Activated CD4-positive, alpha-beta T cell treated with anti-CD3 and anti-CD28 coated beads, Interleukin-2, amount 50 U/mL, for 4 hours (primary cell): ENCODE measurements at regions not wholly inside any gene's neighbourhood (a gene's known extent, or its start where the extent isn't known, plus 50 kb on each side); places are given as distances from the start of the nearest gene placed in this dataset.
"Not testable (repeated sequence)": the region's sequence is repeated elsewhere in the genome, so short reads cannot be mapped to it uniquely, and the experiment has no call there.

Experiments
- DNase-seq, 2 experiments: peaks; one replicate each; pipeline ENCODE4 v3.0.0-alpha.2; 2020

GRCh38 chr18:40179729-40180461 is 1775.1 kb upstream of the PIK3C3 start:
- DNase-seq = no peak

- DNase-seq = no peak
These were observed 1787.0 kb upstream of the PIK3C3 start for GRCh38 chr18:40168026-40168425.

GRCh38 chr18:40163254-40163653 is 1791.8 kb upstream of the PIK3C3 start:
- DNase-seq = no peak

- DNase-seq = no peak
These were observed 1794.7 kb upstream of the PIK3C3 start for GRCh38 chr18:40160361-40160760.

- no peak for DNase-seq
These were observed 1795.7 kb upstream of the PIK3C3 start for GRCh38 chr18:40159141-40160017.

- no peak for DNase-seq
These were observed 1797.9 kb upstream of the PIK3C3 start for GRCh38 chr18:40157120-40157519.

GRCh38 chr18:40152859-40153258 is 1802.2 kb upstream of the PIK3C3 start:
- no peak for DNase-seq

GRCh38 chr18:40148960-40149359 is 1806.1 kb upstream of the PIK3C3 start:
- DNase-seq = no peak

- no peak for DNase-seq
These were observed 1821.8 kb upstream of the PIK3C3 start for GRCh38 chr18:40133253-40133652.

GRCh38 chr18:40132438-40132837 is 1822.6 kb upstream of the PIK3C3 start:
- not testable (repeated sequence) for DNase-seq

- DNase-seq = no peak
These were observed 1830.9 kb upstream of the PIK3C3 start for GRCh38 chr18:40124107-40124506.

- no peak for DNase-seq
These were observed 1834.1 kb upstream of the PIK3C3 start for GRCh38 chr18:40120796-40121391.

- DNase-seq = no peak
These were observed 1834.7 kb upstream of the PIK3C3 start for GRCh38 chr18:40120356-40120755.

- not testable (repeated sequence) for DNase-seq
These were observed 1835.5 kb upstream of the PIK3C3 start for GRCh38 chr18:40119581-40119980.

GRCh38 chr18:40110455-40110854 is 1844.6 kb upstream of the PIK3C3 start:
- no peak for DNase-seq

GRCh38 chr18:40109252-40110049 is 1845.6 kb upstream of the PIK3C3 start:
- no peak for DNase-seq

GRCh38 chr18:40108596-40108995 is 1846.4 kb upstream of the PIK3C3 start:
- no peak for DNase-seq

- no peak for DNase-seq
These were observed 1852.1 kb upstream of the PIK3C3 start for GRCh38 chr18:40102903-40103302.

GRCh38 chr18:40099641-40100040 is 1855.4 kb upstream of the PIK3C3 start:
- DNase-seq = no peak

- DNase-seq = no peak
These were observed 1858.4 kb upstream of the PIK3C3 start for GRCh38 chr18:40096675-40097074.

- no peak for DNase-seq
These were observed 1860.6 kb upstream of the PIK3C3 start for GRCh38 chr18:40094441-40094840.

- no peak for DNase-seq
These were observed 1866.9 kb upstream of the PIK3C3 start for GRCh38 chr18:40088130-40088529.

- DNase-seq = no peak
These were observed 1875.2 kb upstream of the PIK3C3 start for GRCh38 chr18:40079786-40080185.
